BE2C (cell line): ENCODE measurements at regions not wholly inside any gene's neighbourhood (a gene's known extent, or its start where the extent isn't known, plus 50 kb on each side); places are given as distances from the start of the nearest gene placed in this dataset.

ENCODE experiments used
- DNase-seq: peaks from one replicate; pipeline ENCODE4 v3.0.0-alpha.2; 2020
- H3K27me3 ChIP-seq: fragments of 250-450 bp; sonication (Bioruptor Pico); 2 replicates; pipeline ENCODE4 v1.5.1; 2020; ENCODE audit warnings: mild to moderate bottlenecking
- H3K36me3 ChIP-seq: fragments of 250-450 bp; sonication (Bioruptor Pico); 2 replicates; pipeline ENCODE4 v1.5.1; 2020; ENCODE audit warnings: mild to moderate bottlenecking
- H3K4me1 ChIP-seq: fragments of 250-450 bp; sonication (Bioruptor Pico); 2 replicates; pipeline ENCODE4 v1.5.1; 2020
- H3K4me3 ChIP-seq: 2 replicates; pipeline ENCODE4 v1.5.1; 2011; ENCODE audit warnings: low read depth, low read length
- H3K9me3 ChIP-seq: fragments of 250-450 bp; sonication (Bioruptor Pico); 2 replicates; pipeline ENCODE4 v1.5.1; 2020
- CTCF ChIP-seq: IDR thresholded peaks from 2 replicates; pipeline ENCODE4 v1.5.1; 2012; ENCODE audit warnings: mild to moderate bottlenecking, low read depth, low read length

- H3K9me3 ChIP-seq, result no peaks in the 10 kb centered on the region
- no peaks in the 10 kb centered on the region for H3K4me1 ChIP-seq
- DNase-seq, result no peak
- H3K36me3 ChIP-seq, result no peaks in the 10 kb centered on the region
- no peaks in the 10 kb centered on the region for H3K27me3 ChIP-seq
- no peak for TF ChIP-seq CTCF
- H3K4me3 ChIP-seq, result no peak overlapping the region
Observed at GRCh38 chr15:46471096-46471495, 836.3 kb downstream of the SQOR start.

GRCh38 chr15:46489276-46489675 lies 854.4 kb downstream of the SQOR start:
- H3K27me3 ChIP-seq, result no peaks in the 10 kb centered on the region
- no peaks in the 10 kb centered on the region for H3K4me1 ChIP-seq
- no peaks in the 10 kb centered on the region for H3K36me3 ChIP-seq
- no peaks in the 10 kb centered on the region for H3K9me3 ChIP-seq
- DNase-seq, result no peak
- H3K4me3 ChIP-seq, result no peak overlapping the region
- TF ChIP-seq CTCF, result no peak

- Histone ChIP-seq H3K4me1 (no peaks in the 10 kb centered on the region), H3K9me3 (no peaks in the 10 kb centered on the region), H3K36me3 (no peaks in the 10 kb centered on the region), H3K4me3 (no peak overlapping the region), H3K27me3 (no peaks in the 10 kb centered on the region)
- TF ChIP-seq CTCF, result no peak
- DNase-seq, result no peak
Observed at GRCh38 chr15:46496491-46497115, 861.8 kb downstream of the SQOR start.

- no peaks in the 10 kb centered on the region for H3K27me3 ChIP-seq
- peak; percentile 27 for TF ChIP-seq CTCF
- no peak overlapping the region for H3K4me3 ChIP-seq
- H3K9me3 ChIP-seq, result no peaks in the 10 kb centered on the region; the same call in 1 of the 2 replicates
- no peak for DNase-seq
- H3K4me1 ChIP-seq, result no peaks in the 10 kb centered on the region
- H3K36me3 ChIP-seq, result no peaks in the 10 kb centered on the region
Observed at GRCh38 chr15:46502667-46503066, 867.8 kb downstream of the SQOR start.

GRCh38 chr15:46518381-46518780 lies 883.6 kb downstream of the SQOR start:
- H3K4me1 ChIP-seq, result no peaks in the 10 kb centered on the region
- no peaks in the 10 kb centered on the region for H3K27me3 ChIP-seq
- no peaks in the 10 kb centered on the region for H3K9me3 ChIP-seq
- H3K36me3 ChIP-seq, result no peaks in the 10 kb centered on the region
- no peak overlapping the region for H3K4me3 ChIP-seq
- no peak for DNase-seq
- no peak for TF ChIP-seq CTCF

- H3K4me1 ChIP-seq, result no peaks in the 10 kb centered on the region; the same call in 1 of the 2 replicates
- no peak overlapping the region for H3K4me3 ChIP-seq
- no peaks in the 10 kb centered on the region for H3K36me3 ChIP-seq
- no peak for DNase-seq
- no peak for TF ChIP-seq CTCF
- no peaks in the 10 kb centered on the region for H3K27me3 ChIP-seq
- no peaks in the 10 kb centered on the region for H3K9me3 ChIP-seq
Observed at GRCh38 chr15:46523701-46524100, 888.9 kb downstream of the SQOR start.
